Eye (tissue), 1 donor: ENCODE measurements at regions not wholly inside any gene's neighbourhood (a gene's known extent, or its start where the extent isn't known, plus 50 kb on each side); places are given as distances from the start of the nearest gene placed in this dataset.
"Not testable (repeated sequence)": the region's sequence is repeated elsewhere in the genome, so short reads cannot be mapped to it uniquely, and the experiment has no call there.

Experiments used
- DNase-seq: peaks from one replicate; pipeline ENCODE4 v3.0.0-alpha.2; 2015

- no peak for DNase-seq
Observed at GRCh38 chr20:23299673-23300050, 50.9 kb upstream of the NXT1 start.

GRCh38 chr20:23298926-23299672, 51.5 kb upstream of the NXT1 start:
- no peak for DNase-seq

- DNase-seq: no peak
Observed at GRCh38 chr20:23298155-23298554, 52.4 kb upstream of the NXT1 start.

GRCh38 chr20:23296841-23297701, 53.5 kb upstream of the NXT1 start:
- peak; percentile 71 for DNase-seq

GRCh38 chr20:23295934-23296333, 54.7 kb upstream of the NXT1 start:
- no peak for DNase-seq

- DNase-seq: no peak
Observed at GRCh38 chr20:23294671-23295070, 55.9 kb upstream of the NXT1 start.

- DNase-seq: no peak
Observed at GRCh38 chr20:23294166-23294565, 56.4 kb upstream of the NXT1 start.

- DNase-seq: peak; percentile 38
Observed at GRCh38 chr20:23293689-23294088, 56.9 kb upstream of the NXT1 start.

GRCh38 chr20:23292311-23292710, 58.3 kb upstream of the NXT1 start:
- not testable (repeated sequence) for DNase-seq

- DNase-seq: no peak
Observed at GRCh38 chr20:23291575-23292240, 58.9 kb upstream of the NXT1 start.

- DNase-seq: no peak
Observed at GRCh38 chr20:23290761-23291574, 59.6 kb upstream of the NXT1 start.

- no peak for DNase-seq
Observed at GRCh38 chr20:23289724-23290395, 60.7 kb upstream of the NXT1 start.

- no peak for DNase-seq
Observed at GRCh38 chr20:23289249-23289648, 61.3 kb upstream of the NXT1 start.

GRCh38 chr20:23287354-23288190, 63.0 kb upstream of the NXT1 start:
- DNase-seq: peak; percentile 25

- no peak for DNase-seq
Observed at GRCh38 chr20:23286346-23286745, 64.2 kb upstream of the NXT1 start.

GRCh38 chr20:23285536-23285935, 65.1 kb upstream of the NXT1 start:
- DNase-seq: no peak

- no peak for DNase-seq
Observed at GRCh38 chr20:23284009-23284408, 66.6 kb upstream of the NXT1 start.

- DNase-seq: no peak
Observed at GRCh38 chr20:23283096-23283850, 67.3 kb upstream of the NXT1 start.

GRCh38 chr20:23282546-23282945, 68.0 kb upstream of the NXT1 start:
- DNase-seq: no peak

GRCh38 chr20:23282111-23282510, 68.5 kb upstream of the NXT1 start:
- no peak for DNase-seq
